GM19397 (cell line): ENCODE measurements at regions not wholly inside any gene's neighbourhood (a gene's known extent, or its start where the extent isn't known, plus 50 kb on each side); places are given as distances from the start of the nearest gene placed in this dataset.

ENCODE experiments used
- ATAC-seq: cut with Tn5 transposase; IDR thresholded peaks from one replicate; pipeline ENCODE4 v1.9.1; 2021; ENCODE audit warnings: mild to moderate bottlenecking, moderate library complexity; ENCODE audit not compliant: unreplicated experiment

GRCh38 chr6:103255132-103255531 is 1604.6 kb downstream of the HACE1 start:
- ATAC-seq: no peak

DNA sequence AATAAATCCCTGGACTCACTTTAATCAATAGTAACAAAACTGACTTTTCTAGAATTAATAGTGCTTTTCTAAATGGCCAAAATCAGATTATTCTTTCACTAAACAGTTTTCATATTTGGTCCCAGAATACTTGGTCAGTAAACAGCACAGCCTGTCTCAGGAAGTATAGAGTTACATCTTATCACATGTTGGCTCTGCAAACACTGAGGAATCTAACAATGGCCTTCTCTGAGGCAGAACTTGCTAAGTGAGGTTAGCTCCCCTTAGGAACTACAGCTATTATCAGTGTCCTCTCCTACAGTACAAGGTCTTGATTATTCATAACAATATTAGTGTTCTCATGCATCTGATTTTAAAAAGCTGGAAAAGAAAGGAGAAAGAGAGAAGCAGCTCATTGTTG is 1622.8 kb downstream of the HACE1 start:
- ATAC-seq: no peak

DNA sequence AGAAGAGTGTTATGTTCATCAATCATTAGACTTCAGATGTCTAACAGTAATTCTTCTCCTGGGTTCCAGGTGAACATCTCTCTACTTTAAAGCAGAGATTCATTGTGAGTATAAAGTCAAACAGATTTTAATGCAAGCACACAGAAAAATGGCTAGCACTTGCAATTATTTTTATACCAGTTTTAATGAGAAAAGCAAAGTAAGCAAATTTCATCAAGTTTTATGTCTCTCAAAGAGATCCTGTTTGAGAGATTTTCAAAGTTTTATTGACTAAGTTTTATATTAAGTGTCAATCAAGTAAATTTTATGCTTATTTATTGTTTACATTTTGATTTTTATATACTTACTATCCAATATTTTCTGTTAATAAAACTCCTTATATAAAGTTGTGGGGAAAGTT is 1628.5 kb downstream of the HACE1 start:
- ATAC-seq: no peak

GRCh38 chr6:103215847-103216246 is 1643.9 kb downstream of the HACE1 start:
- ATAC-seq: no peak

GRCh38 chr6:103210686-103211085 is 1649.0 kb downstream of the HACE1 start:
- ATAC-seq: no peak

GRCh38 chr6:103198386-103198785 is 1661.3 kb downstream of the HACE1 start:
- ATAC-seq: no peak

DNA sequence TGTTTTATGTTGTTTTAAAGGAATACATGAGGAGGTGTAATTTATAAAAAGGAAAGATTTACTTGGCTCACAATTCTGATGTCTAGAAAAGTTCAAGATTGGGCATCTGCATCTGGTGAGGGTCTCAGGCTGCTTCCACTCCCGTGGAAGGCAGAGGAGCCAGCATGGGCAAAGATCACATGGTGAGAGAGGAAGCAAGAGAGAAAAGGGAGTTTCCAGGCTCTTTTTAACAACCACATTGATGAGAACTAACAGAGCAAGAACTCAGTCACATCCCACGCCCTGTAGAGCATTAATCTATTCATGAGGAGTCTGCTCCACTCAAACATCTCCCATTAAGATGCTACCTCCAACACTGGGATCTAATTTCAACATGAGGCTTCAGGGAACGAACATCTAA is 1666.3 kb downstream of the HACE1 start:
- peak; percentile 48 for ATAC-seq

DNA sequence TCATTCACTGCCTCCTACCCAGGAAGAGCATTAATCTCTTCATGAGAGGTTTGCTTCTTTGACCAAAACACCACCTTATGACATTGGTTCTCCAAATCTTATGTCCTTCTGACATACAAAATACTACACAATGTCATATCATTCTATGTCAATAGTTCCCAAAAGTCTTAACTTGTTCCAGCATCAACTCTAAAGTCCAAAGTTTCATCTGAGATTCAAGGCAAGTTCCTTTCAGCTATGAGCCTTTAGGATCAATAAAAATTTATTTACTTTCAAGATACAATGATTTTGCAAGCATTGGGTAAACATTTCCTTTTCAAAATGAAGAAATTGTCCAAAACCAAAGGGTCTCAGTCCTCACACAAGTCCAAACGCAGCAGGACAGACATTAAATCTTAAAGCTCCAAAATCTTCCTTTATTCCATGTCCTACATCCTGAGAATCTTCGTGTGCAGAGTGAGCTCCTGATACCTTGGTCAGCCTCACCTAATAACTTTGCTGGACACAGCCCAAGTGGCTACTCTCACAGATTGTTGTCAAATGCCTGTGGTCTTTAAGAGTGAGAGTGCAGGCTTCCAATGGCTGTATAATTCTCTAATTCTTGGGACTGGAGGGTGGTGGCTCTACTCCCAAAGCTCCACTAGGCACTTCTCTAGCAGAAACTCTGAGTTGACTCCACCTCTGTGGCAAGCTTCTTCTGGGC is 1668.2 kb downstream of the HACE1 start:
- ATAC-seq: no peak

DNA sequence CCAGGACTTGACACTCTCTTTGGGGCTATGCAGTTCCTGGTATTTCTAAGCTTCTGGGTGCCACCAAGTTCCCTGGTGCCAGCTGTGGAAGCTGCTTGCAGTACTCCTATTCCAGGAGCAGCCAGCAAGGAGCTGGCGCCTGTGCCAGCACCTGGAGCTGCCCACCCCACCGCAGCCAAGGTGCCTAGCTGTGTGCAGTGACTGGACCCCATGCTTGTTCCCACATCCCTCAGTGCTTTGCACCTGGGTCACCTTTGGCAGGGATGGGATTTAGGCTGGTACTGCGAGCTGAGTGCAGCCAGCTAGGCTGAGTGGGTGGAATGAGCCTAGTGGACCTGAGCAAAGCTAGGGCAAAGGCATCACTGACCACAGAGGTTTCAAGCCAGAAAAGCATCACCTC is 1674.9 kb downstream of the HACE1 start:
- no peak for ATAC-seq

DNA sequence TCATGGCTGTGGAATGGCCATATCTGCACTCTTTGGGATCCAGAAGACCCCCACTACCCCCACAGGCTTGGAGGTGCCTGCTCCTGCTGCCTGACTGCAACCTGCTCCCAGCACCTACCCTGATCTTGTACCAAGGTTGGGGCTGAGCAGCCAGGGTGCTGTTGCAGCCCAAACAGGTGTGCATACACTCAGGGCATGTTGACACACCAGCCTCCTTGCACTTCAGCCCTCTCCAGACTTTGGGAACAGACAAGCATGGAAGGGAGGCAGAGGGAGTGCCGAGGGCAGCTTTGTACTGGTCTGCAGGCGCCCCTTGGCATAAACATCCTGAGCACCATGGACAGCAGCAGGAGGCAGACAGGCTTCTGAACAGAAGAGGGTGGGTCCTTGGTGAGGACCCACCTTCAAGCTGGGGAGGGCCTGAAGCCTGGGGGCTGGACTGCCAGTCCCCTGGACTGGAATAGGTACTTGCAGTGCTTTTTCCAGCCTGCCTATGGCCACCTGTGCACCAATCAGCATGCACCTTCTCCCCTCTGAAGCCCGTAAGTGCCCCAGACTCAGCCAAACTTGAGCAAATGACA is 1675.8 kb downstream of the HACE1 start:
- no peak for ATAC-seq

DNA sequence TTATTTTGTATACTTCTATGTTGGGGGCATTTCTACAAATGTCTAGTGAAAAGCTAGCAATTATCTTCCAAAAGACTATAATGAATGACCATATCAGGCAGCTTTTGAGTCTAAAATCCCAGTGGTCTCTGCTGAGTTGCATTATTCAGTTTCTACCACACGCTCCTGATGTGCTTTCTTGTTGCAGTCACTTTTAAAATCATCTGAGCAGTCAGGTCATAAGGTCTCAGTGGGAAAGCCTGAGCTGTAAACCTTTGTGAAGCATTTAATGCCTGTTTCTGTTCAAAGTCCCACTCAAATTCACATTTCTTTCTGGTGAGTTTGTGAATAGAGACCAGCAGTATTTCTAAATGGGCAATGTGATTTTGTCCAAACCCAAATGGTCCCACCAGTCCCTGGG is 1681.5 kb downstream of the HACE1 start:
- no peak for ATAC-seq

GRCh38 chr6:103177791-103178190 is 1681.9 kb downstream of the HACE1 start:
- no peak for ATAC-seq

- no peak for ATAC-seq
Measured at GRCh38 chr6:103175056-103175455, 1684.7 kb downstream of the HACE1 start.

DNA sequence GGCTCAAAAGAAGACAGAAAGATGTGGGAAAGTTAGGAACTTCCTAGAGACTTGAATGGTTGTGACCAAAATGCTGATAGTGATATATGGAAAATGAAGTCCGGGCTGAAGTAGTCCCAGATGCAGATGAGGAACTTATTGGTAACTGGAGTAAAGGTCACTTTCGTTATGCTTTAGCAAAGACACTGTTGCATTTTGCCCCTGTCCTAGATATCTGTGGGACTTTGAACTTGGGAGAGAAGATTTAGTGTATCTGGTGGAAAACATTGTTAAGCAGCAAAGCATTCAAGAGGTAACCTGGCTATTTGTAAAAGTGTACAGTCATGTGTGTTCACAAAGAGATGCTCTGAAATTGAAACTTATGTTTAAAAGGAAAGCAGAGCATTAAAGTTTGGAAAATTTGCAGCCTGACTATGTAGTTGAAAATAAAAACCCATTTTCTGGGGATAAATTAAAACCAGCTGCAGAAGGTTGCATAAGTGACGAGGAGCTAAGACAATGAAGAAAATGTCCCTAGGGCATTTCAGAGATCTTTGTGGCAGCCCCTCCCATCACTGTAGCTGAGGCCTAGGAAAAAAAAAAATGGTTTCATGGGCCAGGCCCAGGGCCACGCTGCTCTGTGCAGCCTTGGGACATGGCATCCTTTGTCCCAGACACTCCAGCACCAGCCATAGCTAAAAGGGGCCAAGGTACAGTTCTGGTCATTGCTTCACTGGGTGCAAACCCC is 1692.2 kb downstream of the HACE1 start:
- ATAC-seq: no peak

GRCh38 chr6:103154779-103155572 is 1704.7 kb downstream of the HACE1 start:
- ATAC-seq: no peak

DNA sequence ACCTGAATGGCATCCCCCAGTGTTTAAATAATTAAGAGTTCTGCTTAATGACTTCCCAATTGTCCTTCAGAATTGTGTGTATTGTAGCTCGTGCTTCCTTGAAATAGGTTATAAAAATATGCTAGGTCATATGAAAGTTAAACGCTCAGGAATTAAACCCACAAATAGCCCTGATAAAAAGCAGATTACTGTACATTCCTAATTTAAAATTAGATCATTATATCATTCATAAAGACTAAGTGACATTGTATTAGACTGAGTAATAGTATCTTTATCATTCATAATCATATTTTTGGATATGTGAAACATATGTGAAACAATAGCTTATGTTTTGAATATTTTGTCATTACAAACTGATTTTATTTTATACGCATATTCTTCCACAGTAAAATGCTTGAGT is 1706.7 kb downstream of the HACE1 start:
- no peak for ATAC-seq

DNA sequence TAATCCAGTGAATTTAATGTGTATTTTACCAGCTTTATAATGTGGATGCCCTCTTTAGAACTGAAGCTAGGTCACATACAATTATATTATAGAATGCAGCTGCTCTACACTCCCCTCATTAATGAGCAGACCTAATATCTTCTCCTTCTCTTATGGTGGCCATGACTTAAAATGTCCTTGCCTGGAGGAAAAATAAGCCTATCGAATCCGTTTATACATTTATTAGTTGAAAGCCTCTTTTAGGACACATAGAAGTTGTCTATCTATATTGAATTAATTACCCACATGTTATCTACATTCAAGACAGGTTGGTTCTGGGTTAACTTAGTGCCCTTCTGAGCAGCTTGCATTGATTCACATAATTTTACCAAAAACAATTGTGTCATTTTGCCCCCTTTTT is 1716.8 kb downstream of the HACE1 start:
- ATAC-seq: no peak

- ATAC-seq: no peak
Measured at GRCh38 chr6:103140308-103141027, 1719.3 kb downstream of the HACE1 start.

- ATAC-seq: no peak
Measured at GRCh38 chr6:103139377-103139776, 1720.3 kb downstream of the HACE1 start.

DNA sequence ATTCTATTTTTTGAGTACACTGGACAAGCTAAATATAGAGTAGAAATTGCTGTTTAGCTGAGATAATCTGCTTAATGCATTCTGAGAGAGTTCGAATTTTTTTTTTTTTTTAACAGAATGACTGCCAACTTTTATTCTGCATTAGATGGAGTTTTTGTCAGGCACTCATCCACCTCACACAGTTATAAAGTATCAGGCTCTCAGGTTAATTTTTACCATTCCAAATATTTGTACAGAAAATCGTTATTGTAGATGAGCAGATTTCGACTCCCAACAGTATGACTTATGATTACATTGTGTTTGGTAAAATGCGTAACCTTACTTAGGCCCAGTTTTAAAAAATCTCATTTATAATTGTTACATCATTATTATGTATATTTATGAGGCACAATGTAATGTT is 1731.0 kb downstream of the GRIK2 start:
- no peak for ATAC-seq
